HT1080 (cell line): ENCODE measurements at regions not wholly inside any gene's neighbourhood (a gene's known extent, or its start where the extent isn't known, plus 50 kb on each side); places are given as distances from the start of the nearest gene placed in this dataset.
"Not testable (repeated sequence)": the region's sequence is repeated elsewhere in the genome, so short reads cannot be mapped to it uniquely, and the experiment has no call there.

ENCODE experiments used
- DNase-seq: peaks from one replicate; pipeline ENCODE4 v3.0.0-alpha.2; 2015; ENCODE audit warnings: low read depth

DNA sequence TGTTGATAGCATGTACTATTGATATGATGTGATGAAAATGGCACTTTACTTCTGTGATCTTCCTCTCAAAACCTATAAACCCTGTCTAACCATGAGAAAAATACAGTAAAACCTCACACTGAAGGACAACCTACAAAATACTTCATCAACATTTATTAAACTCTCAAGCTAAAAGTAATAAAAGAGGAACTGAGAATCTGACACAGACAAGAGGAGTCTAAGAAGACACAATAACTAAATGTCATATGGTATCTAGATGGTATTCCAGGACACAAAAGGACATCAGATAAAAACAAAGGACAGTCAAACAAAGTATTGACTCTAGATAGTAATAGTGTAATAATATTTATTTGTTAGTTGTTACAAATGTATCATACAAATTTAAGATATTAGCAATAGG is 655.3 kb downstream of the SH3BGRL start:
- DNase-seq, result no peak

DNA sequence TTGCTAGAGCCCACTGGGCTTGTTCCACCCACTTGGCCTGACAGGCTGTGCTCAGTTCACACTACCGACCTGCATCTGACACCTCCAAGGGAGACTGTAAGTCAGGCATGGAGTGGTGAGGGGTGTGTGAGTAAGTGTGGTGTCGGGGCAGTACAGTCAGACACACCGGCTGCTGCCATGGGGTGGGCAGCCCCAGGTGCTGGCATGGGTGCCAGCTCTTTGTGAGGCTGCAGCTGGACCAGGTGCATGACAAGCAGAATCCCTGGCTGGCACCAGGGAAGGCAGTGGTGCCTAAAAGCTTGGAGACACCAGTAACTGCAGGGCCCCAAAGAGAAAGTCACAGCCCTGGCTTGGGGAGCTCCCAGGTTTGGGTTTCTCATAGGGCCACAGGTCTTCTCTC is 665.0 kb downstream of the SH3BGRL start:
- DNase-seq, result no peak

DNA sequence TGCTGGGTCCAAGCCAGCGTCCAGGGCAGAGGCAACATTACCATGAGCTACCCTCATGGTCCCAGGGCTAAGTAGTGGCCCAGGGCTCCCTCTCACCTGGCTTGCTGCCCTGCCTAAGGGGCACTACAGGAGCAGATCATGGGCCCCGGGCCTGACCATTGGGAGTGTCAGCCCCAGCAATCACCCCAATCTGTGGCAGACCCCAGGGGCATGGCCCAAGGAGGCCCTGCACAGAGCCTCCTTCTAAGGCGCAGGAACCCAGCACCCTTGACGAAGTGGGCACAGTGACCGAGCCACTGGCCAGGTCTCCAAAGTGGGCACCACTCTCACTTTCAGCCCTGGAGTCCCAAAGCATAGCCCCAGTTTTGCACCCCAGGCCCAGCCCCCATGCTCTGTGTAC is 667.1 kb downstream of the SH3BGRL start:
- no peak for DNase-seq

DNA sequence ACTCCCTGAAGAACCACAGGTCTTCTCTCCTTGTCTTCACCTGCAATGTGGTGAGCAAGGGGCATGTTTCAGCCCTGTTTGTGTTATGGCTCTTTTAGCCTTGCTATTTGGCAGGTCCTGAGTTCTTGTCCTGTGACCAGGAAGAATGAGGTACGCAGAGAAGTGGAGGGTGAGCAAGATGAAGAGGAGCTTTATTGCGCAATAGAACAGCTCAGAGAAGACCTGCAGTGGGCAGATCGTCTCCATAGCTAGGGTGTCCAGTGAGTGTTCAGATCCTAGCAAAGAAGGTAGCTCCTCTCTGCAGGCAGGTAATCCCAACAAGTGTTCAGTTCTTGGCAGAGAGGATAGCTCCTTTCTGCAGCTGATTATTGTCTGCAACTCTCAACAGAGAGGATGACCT is 672.9 kb downstream of the SH3BGRL start:
- DNase-seq, result no peak

DNA sequence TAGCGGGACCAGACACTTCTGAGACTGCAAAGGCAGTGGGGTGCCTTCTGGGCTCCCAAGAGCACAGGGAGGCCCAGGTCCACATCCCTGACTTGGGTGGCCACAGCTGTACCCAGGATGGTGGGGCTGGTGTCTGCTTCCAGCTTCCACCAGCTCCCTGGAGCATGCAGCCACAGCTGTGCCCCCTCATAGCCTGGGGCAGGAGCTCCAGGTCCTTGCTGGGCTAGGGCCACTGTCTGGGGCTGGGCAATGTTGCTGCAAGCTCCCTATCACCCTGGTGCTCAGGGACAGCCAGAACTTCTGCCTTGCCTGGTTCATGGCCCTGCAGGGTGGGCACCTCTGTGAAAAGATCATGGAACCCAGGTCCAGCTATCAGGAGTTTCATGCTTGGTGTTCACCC is 673.9 kb downstream of the SH3BGRL start:
- no peak for DNase-seq

DNA sequence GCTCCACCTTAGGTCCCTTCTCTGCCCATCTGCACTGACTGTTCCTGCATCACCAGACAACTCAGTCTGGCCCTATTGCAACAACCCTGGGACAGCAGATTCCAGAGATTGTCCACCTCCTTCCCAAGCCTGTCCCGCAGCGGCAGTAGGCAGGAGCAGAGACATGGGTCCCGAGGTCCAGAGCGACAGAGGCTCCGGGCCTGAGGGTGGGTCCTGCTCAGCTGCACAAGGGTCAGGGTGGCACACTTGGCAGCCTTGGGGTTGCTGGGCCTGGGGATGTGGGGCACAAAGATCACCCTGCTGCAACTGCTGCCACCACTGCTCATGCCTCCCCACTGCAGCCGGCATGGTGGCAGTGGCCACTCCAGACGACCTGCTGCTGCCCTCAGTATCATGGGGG is 674.5 kb downstream of the SH3BGRL start:
- no peak for DNase-seq

DNA sequence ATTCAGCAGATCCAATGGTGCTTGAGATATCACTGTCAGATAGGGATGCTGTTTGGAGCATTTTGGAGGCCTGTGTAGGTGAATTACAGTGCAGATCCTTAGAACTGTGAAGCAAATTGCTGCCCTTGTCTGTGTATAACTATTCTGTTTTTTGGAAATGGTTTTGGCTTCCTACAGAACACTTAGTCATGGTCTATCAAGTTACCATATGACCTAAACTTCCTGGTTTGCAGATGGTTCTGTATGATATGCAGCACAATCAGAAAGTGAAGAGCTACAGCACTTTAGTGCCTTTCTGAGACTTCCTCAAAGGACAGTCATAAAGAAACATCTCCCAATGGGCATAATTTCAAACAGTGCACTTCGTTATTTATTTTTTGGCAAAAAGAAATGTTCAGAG is 688.6 kb downstream of the SH3BGRL start:
- DNase-seq, result peak; percentile 0

DNA sequence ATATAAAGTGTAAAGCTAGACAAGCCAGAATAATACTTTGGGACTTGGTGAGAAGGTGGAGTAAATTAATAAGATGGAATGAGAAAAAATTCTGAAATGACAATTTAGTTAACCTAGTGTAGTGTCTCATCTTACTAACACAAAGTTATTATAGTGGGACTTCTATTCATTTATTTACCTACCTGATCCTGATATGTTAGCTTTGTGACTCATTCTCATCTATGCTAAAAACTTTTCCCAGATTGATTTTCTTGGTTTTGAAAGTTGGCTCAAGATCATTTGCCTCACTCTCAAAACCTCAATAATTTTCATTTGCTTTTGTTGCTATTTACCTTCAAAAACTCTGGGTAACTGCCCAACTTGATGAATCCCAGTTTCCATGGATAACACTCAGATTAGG is 698.6 kb downstream of the SH3BGRL start:
- DNase-seq, result no peak

DNA sequence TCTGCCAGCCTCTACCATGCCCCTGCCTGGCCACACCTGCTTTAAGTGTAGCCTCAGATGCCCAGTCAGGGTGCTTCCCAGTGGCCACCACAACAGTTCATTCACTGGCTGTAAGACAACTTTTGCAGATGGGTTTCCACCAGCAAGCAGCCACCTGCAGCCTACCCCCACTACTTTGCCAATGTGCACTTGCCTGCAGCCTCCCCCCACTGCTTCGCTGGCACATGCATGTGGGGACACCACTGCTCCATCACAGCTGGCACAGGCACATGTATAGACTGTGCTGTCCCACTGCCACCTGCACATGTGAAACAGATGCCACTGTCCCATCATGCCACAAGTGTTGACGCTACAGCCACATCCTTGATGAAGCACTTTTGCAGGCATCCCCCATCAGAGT is 723.9 kb downstream of the SH3BGRL start:
- no peak for DNase-seq

DNA sequence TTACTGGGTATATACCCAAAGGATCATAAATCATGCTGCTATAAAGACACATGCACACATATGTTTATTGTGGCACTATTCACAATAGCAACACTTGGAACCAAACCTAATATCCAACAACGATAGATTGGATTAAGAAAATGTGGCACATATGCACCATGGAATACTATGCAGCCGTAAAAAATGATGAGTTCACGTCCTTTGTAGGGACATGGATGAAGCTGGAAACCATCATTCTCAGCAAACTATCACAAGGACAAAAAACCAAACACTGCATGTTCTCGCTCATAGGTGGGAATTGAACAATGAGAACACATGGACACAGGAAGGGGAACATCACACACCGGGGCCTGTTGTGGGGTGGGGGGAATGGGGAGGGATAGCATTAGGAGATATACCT is 744.0 kb downstream of the SH3BGRL start:
- DNase-seq, result not testable (repeated sequence)

DNA sequence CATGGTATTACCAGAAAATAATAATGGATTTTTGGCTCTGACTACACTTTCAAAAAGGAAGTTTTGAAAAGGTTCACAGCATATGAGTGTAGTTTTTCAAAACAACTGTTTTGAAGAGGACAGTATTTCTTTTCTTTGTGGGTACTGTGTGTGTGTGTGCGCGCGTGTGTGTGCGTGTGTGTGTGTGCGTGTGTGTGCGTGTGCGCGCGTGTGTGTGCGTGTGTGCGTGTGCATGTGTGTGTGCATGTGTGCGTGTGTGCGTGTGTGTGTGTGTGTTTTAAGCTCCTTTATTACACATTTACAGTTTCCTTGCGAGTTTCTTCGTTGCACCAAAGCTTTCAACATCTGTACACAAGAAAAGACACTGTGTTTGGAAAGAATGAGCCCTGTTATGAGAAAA is 755.4 kb downstream of the SH3BGRL start:
- no peak for DNase-seq

DNA sequence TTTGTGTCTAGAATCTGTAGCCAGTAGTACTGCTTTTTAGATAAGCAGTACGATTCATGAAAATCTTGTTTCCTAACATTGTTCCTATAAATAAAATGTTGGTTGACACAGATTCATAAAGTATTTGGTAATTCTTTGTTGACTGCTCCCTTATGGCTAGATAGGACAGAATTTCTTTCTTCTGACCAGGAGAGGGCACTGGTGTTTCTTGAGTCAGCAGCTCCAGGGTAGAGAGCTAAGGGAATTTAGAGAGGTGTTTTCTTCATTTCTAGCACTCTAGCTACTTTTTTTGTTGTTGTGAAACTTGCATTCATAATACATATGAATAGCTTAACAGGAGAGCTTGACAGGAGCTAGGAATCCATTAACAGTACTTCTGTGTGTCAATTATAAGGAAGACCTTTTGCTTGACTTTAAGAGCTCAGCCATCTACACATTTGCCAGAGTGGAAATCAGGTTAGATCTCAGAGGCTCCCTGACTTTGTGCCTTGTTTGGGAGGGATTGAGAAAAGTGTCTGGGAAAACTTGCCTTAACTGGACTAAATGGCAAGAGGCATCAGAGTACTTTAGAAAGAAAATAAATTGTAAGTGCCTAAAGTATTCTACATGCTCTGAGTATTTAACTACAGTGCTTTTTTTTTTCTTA is 756.1 kb downstream of the SH3BGRL start:
- peak; percentile 1 for DNase-seq

DNA sequence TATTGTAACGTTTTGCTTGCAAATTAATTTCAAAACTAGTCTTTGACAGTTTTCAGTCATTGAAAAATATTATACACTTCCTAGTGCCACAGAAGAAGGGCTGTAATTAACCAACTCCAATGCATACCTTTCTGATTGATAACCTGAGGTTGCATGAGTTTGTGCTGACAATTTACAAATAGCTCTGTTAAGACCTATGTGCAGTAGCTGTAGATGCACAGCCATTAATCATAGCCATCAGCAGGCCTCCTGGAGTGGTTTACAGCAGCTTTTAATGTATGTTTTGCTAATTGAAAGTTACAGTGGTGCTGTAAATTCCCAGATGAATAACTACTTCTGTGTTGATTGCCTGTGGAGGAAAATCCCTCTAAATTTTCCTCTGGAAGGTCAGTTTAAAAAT is 758.1 kb downstream of the SH3BGRL start:
- no peak for DNase-seq

DNA sequence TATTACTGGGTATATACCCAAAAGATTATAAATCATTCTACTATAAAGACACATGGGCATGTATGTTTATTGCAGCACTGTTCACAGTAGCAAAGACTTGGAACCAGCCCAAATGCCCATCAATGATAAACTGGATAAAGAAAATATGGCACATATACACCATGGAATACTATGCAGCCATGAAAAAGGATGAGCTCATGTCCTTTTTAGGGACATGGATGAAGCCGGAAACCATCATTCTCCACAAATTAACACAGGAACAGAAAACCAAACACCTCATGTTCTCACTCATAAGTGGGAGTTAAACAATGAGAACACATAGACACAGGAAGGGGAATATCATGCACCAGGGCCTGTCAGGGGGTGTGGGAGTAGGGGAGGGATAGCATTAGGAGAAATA is 772.5 kb downstream of the SH3BGRL start:
- not testable (repeated sequence) for DNase-seq

DNA sequence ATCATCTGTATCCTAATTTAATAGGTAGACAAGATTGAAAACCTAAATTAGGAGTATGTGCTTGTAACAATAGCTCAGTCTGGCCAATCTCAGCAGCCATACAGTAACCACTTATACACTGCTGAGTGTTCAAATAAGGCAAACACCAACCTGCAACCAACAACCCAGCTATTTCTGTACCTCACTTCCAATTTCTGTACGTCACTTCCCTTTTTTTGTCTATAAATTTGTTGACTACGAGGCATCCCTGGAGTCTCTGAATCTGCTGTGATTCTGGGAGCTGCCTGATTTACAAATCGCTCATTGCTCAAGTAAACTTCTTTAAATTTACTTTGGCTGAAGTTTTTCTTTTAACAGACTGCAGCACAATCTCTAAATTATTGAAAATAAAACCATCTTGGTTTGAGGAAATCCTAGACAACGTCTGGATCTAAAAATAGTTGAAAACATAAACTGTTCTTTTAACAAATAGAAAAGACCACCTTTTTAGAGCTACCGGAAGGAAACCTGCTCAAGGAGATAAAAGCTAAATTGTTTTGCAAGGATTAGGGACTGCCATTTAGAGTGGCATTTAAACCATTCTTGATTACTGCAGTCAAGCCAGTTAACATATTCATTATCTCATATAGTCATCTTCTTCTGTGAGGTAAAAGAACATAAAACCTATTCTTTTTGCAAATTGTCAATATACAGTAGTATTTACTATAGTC is 778.1 kb downstream of the SH3BGRL start:
- DNase-seq, result no peak

DNA sequence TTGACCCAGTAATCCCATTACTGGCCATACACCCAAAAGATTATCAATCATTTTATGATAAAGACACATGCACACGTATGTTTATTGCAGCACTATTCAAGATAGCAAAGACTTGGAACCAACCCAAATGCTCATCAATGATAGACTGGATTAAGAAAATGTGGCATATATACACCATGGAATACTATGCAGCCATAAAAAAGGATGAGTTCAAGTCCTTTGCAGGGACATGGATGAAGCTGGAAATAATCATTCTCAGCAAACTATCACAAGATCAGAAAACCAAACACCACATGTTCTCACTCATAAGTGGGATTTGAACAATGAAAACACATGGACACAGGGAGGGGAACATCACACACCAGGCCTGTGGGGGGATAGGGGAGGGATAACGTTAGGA is 785.3 kb downstream of the SH3BGRL start:
- DNase-seq, result not testable (repeated sequence)

DNA sequence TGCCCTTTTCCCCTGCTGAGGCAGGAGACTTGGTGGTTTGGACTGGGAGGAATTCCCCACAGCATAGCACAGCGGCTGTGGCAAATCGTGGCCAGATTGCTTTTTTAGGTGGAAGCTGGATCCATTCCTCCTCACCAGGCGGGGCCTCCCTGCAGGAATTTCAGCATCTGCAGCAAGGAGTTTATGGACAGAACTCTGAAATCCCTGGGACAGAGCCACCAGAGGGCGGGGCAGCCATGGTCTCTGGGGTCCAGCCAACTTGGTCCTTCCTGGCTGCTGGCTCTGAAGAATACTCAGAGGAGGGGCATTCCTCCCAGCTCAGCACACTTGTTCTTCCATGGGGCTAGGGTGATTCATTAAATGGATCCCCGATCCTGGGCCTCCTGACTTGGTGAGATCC is 794.3 kb downstream of the SH3BGRL start:
- DNase-seq, result no peak

DNA sequence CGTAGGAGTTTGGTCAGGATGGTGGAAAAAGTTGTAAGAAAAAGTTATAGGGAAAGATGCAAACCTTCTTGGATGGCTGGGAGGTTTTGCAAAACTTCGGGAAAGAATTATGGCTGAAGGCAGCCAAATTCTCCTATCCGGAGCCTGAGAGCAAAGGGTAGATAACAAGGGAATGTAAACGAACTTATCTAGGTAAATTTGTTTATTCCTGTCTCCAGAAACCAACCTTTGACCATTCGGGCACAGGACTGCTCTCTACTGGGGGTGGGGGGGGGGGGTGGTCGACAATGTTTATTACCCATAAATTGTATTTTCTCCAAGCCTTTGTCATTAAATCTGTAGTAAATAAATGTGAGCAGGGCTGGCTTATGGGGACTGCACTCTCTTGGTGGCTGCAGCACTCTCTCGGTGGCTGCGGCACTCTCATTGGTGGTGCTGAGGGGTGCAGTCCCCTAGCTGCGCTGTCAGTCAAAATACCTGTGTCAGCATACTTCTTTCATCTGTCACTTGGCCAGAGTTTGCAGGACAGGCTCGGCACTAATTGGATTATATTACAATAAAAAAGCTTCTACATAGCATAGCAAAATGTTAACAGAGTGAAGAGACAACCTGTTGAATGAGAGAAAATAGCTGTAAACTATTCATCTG is 827.8 kb downstream of the SH3BGRL start:
- DNase-seq, result no peak

DNA sequence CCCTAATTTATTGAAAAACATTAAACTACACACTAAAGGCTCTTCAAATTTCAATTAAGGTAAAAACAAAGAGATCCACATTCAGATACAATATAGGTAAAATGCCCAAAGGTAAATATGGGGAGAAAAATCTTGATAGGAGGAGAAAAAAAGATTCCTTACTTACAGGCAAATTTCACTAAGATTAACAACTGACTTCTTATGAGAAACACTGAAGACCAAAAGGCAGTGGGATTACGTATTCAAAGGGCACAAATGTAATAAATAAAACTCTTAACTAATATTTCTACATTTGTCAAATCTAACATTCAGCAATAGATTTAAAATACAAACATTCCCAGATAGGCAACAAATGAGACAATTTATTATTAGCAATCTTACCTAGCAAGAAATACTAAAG is 829.3 kb downstream of the SH3BGRL start:
- no peak for DNase-seq

DNA sequence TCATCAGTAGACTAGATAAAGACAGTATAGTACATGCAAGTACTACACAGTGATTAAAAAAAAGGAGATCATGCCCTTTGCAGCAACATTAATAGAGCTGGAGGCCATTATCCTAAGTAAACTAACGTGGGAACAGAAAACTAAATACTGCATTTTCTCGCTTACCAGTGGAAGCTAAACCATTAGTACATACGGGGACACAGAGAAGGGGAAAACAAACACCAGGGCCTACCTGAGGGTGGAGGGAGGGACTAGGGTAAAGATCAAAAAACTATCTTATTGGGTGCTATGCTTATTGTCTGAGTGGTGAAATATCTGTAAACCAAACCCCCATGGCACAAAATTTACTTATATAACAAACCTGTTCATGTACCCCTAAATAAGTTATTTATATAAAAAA is 836.9 kb downstream of the SH3BGRL start:
- no peak for DNase-seq

DNA sequence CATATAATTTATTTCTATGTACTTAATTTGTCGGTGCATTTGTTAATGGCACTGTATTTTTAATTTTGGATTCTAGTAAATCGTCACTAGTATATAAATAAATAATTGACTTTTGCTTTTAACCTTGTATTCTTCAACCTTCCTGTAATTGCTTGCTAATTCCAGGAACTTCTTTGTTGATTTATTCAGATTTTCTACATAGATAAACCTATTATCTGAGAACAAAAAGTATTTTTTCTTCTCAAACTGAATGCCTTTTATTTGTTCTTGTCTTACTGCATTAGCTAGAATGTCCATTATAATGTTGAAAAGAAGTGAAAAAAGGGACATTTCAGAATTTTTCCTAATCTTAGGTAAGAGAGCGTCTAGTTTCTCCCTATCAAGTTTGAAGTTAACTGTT is 839.1 kb downstream of the SH3BGRL start:
- DNase-seq, result no peak

DNA sequence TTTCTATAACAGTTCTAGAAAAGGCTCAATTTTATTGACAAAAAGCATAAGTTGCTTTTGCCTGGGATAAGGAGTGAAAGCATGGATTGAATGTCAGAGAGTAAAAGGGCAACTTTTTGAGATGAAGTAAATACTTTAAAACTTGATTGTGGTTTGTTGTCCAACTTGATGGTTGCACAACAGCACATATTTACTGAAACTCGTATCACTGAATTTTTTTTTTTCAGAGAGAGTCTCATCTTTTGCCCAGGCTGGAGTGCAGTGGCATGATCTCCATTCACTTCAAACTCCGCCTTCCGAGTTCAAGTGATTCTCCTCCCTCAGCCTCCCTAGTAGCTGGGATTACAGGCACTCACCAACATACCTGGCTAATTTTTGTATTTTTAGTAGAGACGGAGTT is 856.8 kb downstream of the SH3BGRL start:
- no peak for DNase-seq

DNA sequence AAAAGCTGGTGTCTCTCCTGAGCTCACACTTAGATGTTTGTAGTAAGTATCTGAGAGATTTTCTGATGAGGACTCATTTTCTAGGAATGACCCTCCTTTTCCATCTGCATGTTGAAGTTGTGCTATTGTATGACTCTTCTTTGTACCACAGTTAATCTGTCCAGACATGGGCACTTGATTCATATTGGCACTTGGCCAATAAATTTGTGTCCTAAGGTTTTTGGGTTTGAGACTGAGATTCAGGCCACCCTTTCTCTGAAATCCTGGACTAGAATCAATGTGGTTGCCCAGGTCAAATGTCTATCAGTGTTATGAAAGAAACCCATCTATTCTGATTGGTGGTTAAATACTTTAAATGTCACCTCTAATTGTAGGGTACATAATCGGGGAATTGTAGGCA is 869.0 kb downstream of the SH3BGRL start:
- DNase-seq, result no peak
